Esophagus muscularis mucosa (tissue), 4 donors: ENCODE measurements at regions not wholly inside any gene's neighbourhood (a gene's known extent, or its start where the extent isn't known, plus 50 kb on each side); places are given as distances from the start of the nearest gene placed in this dataset.

Experiments
- DNase-seq: peaks from one replicate; pipeline ENCODE4 v3.0.0-alpha.2; 2017; ENCODE audit errors: extremely low spot score
- H3K27ac ChIP-seq, 4 donors: fragments of 200-600 bp; sonication (generic); replicated peaks in 1 of 4; 1 replicate in 3 of 4; 2 replicates in 1 of 4; pipeline ENCODE4 v1.5.1; 2016 to 2019; ENCODE audit warnings: mild to moderate bottlenecking in 1 of 4
- H3K27me3 ChIP-seq, 4 donors: fragments of 200-600 bp; sonication (generic); one replicate each; pipeline versions ENCODE4 v1.5.1 to v1.6.0; 2016 to 2019
- H3K36me3 ChIP-seq, 4 donors: fragments of 200-600 bp; sonication (generic); one replicate each; pipeline ENCODE4 v1.5.1; 2016 to 2019
- H3K4me1 ChIP-seq, 4 donors: fragments of 200-600 bp; sonication (generic); one replicate each; pipeline ENCODE4 v1.5.1; 2016 to 2019
- H3K4me3 ChIP-seq, 4 donors: fragments of 200-600 bp; sonication (generic); 1 replicate in 2 of 4; 2 replicates in 2 of 4; pipeline ENCODE4 v1.5.1; 2016 to 2019; ENCODE audit warnings: mild to moderate bottlenecking in 4 of 4, moderate library complexity in 1 of 4
- H3K9me3 ChIP-seq, 4 donors: fragments of 200-600 bp; sonication (generic); 1 replicate in 3 of 4; 2 replicates in 1 of 4; pipeline ENCODE4 v1.5.1; 2016 to 2019
- CTCF ChIP-seq, 3 experiments: fragments of 200-600 bp in 2 of 3; fragments of 450-650 bp in 1 of 3; sonication (generic) in 2 of 3; IDR thresholded peaks; one replicate each; pipeline ENCODE4 v1.5.1; 2017 to 2019; ENCODE audit warnings: antibody characterized with exemption in 3 of 3, mild to moderate bottlenecking in 2 of 3, moderate library complexity in 1 of 3
- EP300 ChIP-seq: sonication (generic); formaldehyde crosslinking; IDR thresholded peaks from one replicate; pipeline ENCODE4 v1.6.1; 2017; ENCODE audit warnings: antibody characterized with exemption
- POLR2A ChIP-seq: fragments of 450-650 bp; IDR thresholded peaks from one replicate; pipeline ENCODE4 v1.6.1; 2017; ENCODE audit warnings: antibody characterized with exemption, moderate library complexity, mild to moderate bottlenecking, low read depth
- POLR2AphosphoS5 ChIP-seq, 2 donors: sonication (generic); formaldehyde crosslinking; IDR thresholded peaks; one replicate each; pipeline ENCODE4 v1.6.1; 2017; ENCODE audit warnings: antibody characterized with exemption in 2 of 2
- WGBS: methylation state at CpG from one replicate; pipeline ENCODE4 v1.1.5; 2018; 5-methylcytosine and 5-hydroxymethylcytosine counted together
- intact Hi-C: fragments of 100-400 bp; cut with DNase I; formaldehyde crosslinking; loops from one replicate; pipeline ENCODE4 v1.15.1; 2023

GRCh38 chr2:43051338-43051737 is 175.1 kb downstream of the ZFP36L2 start:
- Histone ChIP-seq H3K4me1 (peaks cover 9 to 14% (median 13%) of the 10 kb centered on the region in 4 donors), H3K4me3 (no peak overlapping the region), H3K27me3 (no peaks in the 10 kb centered on the region), H3K36me3 (no peaks in the 10 kb centered on the region), H3K27ac (no peak overlapping the region), H3K9me3 (no peaks in the 10 kb centered on the region)
- intact Hi-C loops: no loop called here
- no peak for DNase-seq
- TF ChIP-seq POLR2A (no peak), CTCF (IDR thresholded peaks at IDR 0.05) (no peak), POLR2AphosphoS5 (IDR thresholded peaks at IDR 0.05) (no peak), EP300 (no peak)
- whole genome bisulfite sequencing: 92% methylated on average over 8 of the region's 8 CpGs

DNA sequence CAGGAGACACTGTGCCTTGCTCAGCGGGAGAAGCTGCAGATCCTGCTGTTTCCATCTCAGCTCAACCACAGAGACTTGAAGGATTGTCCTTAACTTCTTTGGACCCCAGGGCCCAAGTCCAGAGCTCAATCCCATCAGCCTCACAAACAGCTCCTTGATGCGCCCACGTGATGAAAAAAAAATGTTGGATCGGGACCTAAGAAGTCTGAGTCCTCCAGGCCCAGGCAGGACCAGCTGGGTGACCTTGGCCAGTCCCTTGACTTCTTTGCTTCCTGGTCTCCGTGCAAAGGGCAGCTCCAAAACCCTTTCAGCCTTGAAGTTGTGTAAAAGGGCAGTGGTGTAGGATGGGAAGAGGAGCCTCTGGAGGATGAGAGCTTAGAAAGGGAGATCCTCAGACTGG is 175.5 kb downstream of the ZFP36L2 start:
- Histone ChIP-seq H3K27me3 (no peaks in the 10 kb centered on the region), H3K36me3 (no peaks in the 10 kb centered on the region), H3K4me3 (no peak overlapping the region), H3K27ac (no peak overlapping the region), H3K9me3 (no peaks in the 10 kb centered on the region), H3K4me1 (peaks cover 14 to 19% (median 17%) of the 10 kb centered on the region in 4 donors)
- no peak for TF ChIP-seq EP300
- no peak for TF ChIP-seq POLR2A
- no peak for TF ChIP-seq CTCF (IDR thresholded peaks at IDR 0.05)
- TF ChIP-seq POLR2AphosphoS5 (IDR thresholded peaks at IDR 0.05): no peak
- intact Hi-C loops: no loop called here
- WGBS: 75% methylated on average over 5 of the region's 5 CpGs
- no peak for DNase-seq

DNA sequence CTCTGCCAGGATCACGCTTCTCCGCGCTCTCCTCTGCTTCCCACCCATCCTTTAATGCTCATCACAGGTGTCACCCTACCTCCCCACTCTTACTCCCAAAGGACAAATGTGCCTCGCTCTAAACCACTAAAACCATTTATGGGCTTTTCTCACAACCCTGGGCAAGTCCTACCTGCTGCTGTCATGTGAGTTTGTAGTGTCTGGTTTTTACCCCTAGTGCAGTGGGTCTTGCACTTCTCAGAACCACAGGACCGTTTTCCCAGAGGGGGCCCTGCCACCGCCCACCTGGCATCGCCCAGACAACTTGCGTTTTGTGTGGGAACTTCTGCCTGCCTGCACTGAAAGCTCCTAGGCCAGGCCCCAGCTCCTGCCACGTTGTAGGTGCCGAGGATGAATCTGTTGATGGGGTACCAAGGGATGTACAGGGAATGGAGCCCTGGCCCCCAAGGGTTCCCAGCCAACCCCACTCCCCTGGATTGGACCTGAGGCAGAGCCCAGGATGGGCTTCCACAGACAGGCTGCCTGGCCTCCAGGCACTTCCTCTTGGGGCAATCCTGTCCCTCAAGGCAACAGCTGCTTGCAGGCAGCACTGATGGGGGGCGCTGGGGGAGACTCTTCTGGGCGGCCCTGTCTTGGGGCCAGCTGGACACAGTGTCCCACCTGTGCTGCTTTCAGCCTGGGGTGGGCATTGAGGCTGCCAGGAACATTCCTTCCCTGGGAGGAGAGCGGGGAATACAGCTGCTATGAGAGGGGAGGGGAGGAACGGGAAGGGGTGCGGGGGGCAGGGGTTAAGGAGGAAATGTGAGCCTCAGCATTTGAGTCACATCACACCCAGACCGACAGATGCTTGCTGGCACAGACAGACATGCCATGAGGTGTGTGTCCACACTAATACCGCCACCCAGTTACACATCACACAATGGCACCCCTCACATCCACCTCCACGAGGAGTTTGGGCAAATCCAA is 176.3 kb downstream of the ZFP36L2 start:
- no peaks in the 10 kb centered on the region for H3K9me3 ChIP-seq
- peaks cover 15 to 22% (median 18%) of the 10 kb centered on the region in 4 donors for H3K4me1 ChIP-seq
- H3K27ac ChIP-seq: no peak overlapping the region
- H3K4me3 ChIP-seq: no peak overlapping the region
- H3K36me3 ChIP-seq: no peaks in the 10 kb centered on the region
- DNase-seq: no peak
- no peak for TF ChIP-seq POLR2AphosphoS5 (IDR thresholded peaks at IDR 0.05)
- no peak for TF ChIP-seq EP300
- no peak for TF ChIP-seq CTCF (IDR thresholded peaks at IDR 0.05)
- TF ChIP-seq POLR2A: no peak
- no peaks in the 10 kb centered on the region for H3K27me3 ChIP-seq
- intact Hi-C loops: no loop called here
- 80% methylated on average over 15 of the region's 18 CpGs for WGBS

- Histone ChIP-seq H3K27ac (no peak overlapping the region), H3K4me1 (peaks cover 18 to 33% (median 22%) of the 10 kb centered on the region in 4 donors), H3K27me3 (no peaks in the 10 kb centered on the region), H3K4me3 (no peak overlapping the region), H3K36me3 (no peaks in the 10 kb centered on the region), H3K9me3 (no peaks in the 10 kb centered on the region)
- WGBS: 80% methylated on average over 17 of the region's 17 CpGs
- TF ChIP-seq POLR2AphosphoS5 (IDR thresholded peaks at IDR 0.05) (no peak), CTCF (IDR thresholded peaks at IDR 0.05) (no peak), EP300 (no peak)
- intact Hi-C loops: no loop called here
- no peak for DNase-seq
Observed at GRCh38 chr2:43047187-43047780, 179.1 kb downstream of the ZFP36L2 start.
